ENCODE measurements at regions not wholly inside any gene's neighbourhood (a gene's known extent, or its start where the extent isn't known, plus 50 kb on each side); places are given as distances from the start of the nearest gene placed in this dataset.

GRCh38 chr11:90341986-90342385 lies 119.1 kb upstream of the CHORDC1 start:
- Mint-ChIP-seq H3K27ac (no peak overlapping the region), H3K36me3 (no peaks in the 10 kb centered on the region), H3K27me3 (ENCODE audit: low read depth) (no peaks in the 10 kb centered on the region), H3K9me3 (no peaks in the 10 kb centered on the region), H3K4me3 (no peak overlapping the region), H3K4me1 (no peaks in the 10 kb centered on the region)
- ATAC-seq (peak; percentile 28; the same call in 1 of the 2 replicates), DNase-seq (ENCODE audit: low spot score) (no peak)
- ChIA-PET CTCF (no interaction called here), POLR2A (no interaction called here)
- no peak for TF ChIP-seq ZNF423 (CRISPR knock-in tag; IDR thresholded peaks at IDR 0.05)
- TF ChIP-seq IRF1 (CRISPR knock-in tag; IDR thresholded peaks at IDR 0.05): no peak
- TF ChIP-seq ZNF317 (CRISPR knock-in tag; IDR thresholded peaks at IDR 0.05; ENCODE audit: borderline replicate concordance, low read depth): no peak
- no peak for TF ChIP-seq SP1 (CRISPR knock-in tag; conservative IDR thresholded peaks at IDR 0.05)
- no peak for TF ChIP-seq MXD4 (CRISPR knock-in tag; IDR thresholded peaks at IDR 0.05; ENCODE audit: borderline replicate concordance)
- no peak for TF ChIP-seq ESRRA (CRISPR knock-in tag; IDR thresholded peaks at IDR 0.05; ENCODE audit: borderline replicate concordance)
- no peak for TF ChIP-seq ATF2 (CRISPR knock-in tag; IDR thresholded peaks at IDR 0.05; ENCODE audit: borderline replicate concordance, low read depth)
- no peak for TF ChIP-seq PRRX2 (CRISPR knock-in tag; IDR thresholded peaks at IDR 0.05)

GRCh38 chr11:90332415-90332814 lies 109.6 kb upstream of the CHORDC1 start:
- ATAC-seq: no peak
- no peaks in the 10 kb centered on the region for H3K9me3 Mint-ChIP-seq
- CTCF ChIA-PET: no interaction called here
- TF ChIP-seq KAT7 (CRISPR knock-in tag; IDR thresholded peaks at IDR 0.05; ENCODE audit: borderline replicate concordance) (no peak), MLX (CRISPR knock-in tag; IDR thresholded peaks at IDR 0.05) (no peak), MXD4 (CRISPR knock-in tag; IDR thresholded peaks at IDR 0.05; ENCODE audit: borderline replicate concordance) (no peak), ZNF425 (CRISPR knock-in tag; conservative IDR thresholded peaks at IDR 0.05) (no peak), SMAD3 (CRISPR knock-in tag; IDR thresholded peaks at IDR 0.05; ENCODE audit: borderline replicate concordance) (no peak), SP1 (CRISPR knock-in tag; conservative IDR thresholded peaks at IDR 0.05) (no peak), STAT6 (CRISPR knock-in tag; conservative IDR thresholded peaks at IDR 0.05; ENCODE audit: low read depth) (no peak), NFYB (CRISPR knock-in tag; conservative IDR thresholded peaks at IDR 0.05; ENCODE audit: low read depth) (no peak), ESRRA (CRISPR knock-in tag; IDR thresholded peaks at IDR 0.05; ENCODE audit: borderline replicate concordance) (no peak), NFE2L1 (CRISPR knock-in tag; IDR thresholded peaks at IDR 0.05) (no peak), CDX4 (CRISPR knock-in tag; IDR thresholded peaks at IDR 0.05; ENCODE audit: borderline replicate concordance) (no peak), ERG (CRISPR knock-in tag; IDR thresholded peaks at IDR 0.05) (no peak), FOXP4 (CRISPR knock-in tag; IDR thresholded peaks at IDR 0.05) (no peak), GTF2I (CRISPR knock-in tag; conservative IDR thresholded peaks at IDR 0.05) (no peak), AR (CRISPR knock-in tag; IDR thresholded peaks at IDR 0.05) (no peak)

More at GRCh38 chr11:90332415-90332814, 109.6 kb upstream of the CHORDC1 start:
- no peaks in the 10 kb centered on the region for H3K27me3 Mint-ChIP-seq (ENCODE audit: low read depth)
- H3K4me1 Mint-ChIP-seq: no peaks in the 10 kb centered on the region
- H3K36me3 Mint-ChIP-seq: no peaks in the 10 kb centered on the region
- no peak overlapping the region for H3K27ac Mint-ChIP-seq
- POLR2A ChIA-PET: no interaction called here
- H3K4me3 Mint-ChIP-seq: no peak overlapping the region
- DNase-seq (ENCODE audit: low spot score): no peak
